Neuron (in vitro differentiated cells): ENCODE measurements at regions not wholly inside any gene's neighbourhood (a gene's known extent, or its start where the extent isn't known, plus 50 kb on each side); places are given as distances from the start of the nearest gene placed in this dataset.
"Not testable (repeated sequence)": the region's sequence is repeated elsewhere in the genome, so short reads cannot be mapped to it uniquely, and the experiment has no call there.

Experiments used
- H2AFZ ChIP-seq: one replicate; pipeline ENCODE4 v1.6.1; 2013; ENCODE audit warnings: low read depth, mild to moderate bottlenecking, inconsistent platforms, low read length, moderate library complexity
- H3K27me3 ChIP-seq: one replicate; pipeline ENCODE4 v1.6.1; 2013; ENCODE audit warnings: low read length; ENCODE audit not compliant: insufficient read depth
- H3K36me3 ChIP-seq: one replicate; pipeline ENCODE4 v1.6.1; 2013; ENCODE audit warnings: low read length; ENCODE audit not compliant: insufficient read depth
- H3K4me1 ChIP-seq: one replicate; pipeline ENCODE4 v1.6.1; 2013; ENCODE audit warnings: low read length; ENCODE audit not compliant: insufficient read depth
- H3K4me3 ChIP-seq: 2 replicates; pipeline ENCODE4 v1.5.1; 2013; ENCODE audit warnings: mild to moderate bottlenecking, low read length, moderate library complexity
- H3K9me3 ChIP-seq: one replicate; pipeline ENCODE4 v1.6.1; 2013; ENCODE audit warnings: low read length

DNA sequence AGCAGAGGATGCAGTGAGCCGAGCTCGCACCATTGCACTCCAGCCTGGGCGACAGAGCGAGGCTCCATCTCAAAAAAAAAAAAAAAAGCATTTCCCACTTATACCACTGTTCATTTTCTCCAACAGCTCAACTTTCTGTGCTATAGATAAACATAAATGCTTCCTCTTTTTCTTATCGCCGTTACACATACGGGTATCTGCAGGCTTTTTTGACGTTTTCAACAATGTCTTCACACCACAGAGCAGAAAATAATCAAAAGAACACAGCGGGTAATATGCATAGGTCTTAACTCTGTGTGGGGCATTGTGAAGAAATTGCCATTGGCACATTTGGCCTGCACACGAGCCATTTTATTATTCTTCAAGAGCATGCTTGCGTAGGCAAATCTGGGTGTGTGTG, 86.4 kb downstream of the CAPZA3 start:
- Histone ChIP-seq H3K4me1 (no peaks in the 10 kb centered on the region), H3K9me3 (no peaks in the 10 kb centered on the region), H2AFZ (no peak overlapping the region), H3K27me3 (no peaks in the 10 kb centered on the region), H3K36me3 (no peaks in the 10 kb centered on the region), H3K4me3 (no peak overlapping the region)

GRCh38 chr12:18825138-18825537, 87.2 kb downstream of the CAPZA3 start:
- Histone ChIP-seq H3K4me1 (no peaks in the 10 kb centered on the region), H3K4me3 (no peak overlapping the region), H3K36me3 (no peaks in the 10 kb centered on the region), H2AFZ (no peak overlapping the region), H3K27me3 (no peaks in the 10 kb centered on the region), H3K9me3 (no peaks in the 10 kb centered on the region)

GRCh38 chr12:18827913-18828312, 90.0 kb downstream of the CAPZA3 start:
- no peak overlapping the region for H3K4me3 ChIP-seq

GRCh38 chr12:18828483-18828882, 90.6 kb downstream of the CAPZA3 start:
- Histone ChIP-seq H2AFZ (no peak overlapping the region), H3K4me1 (no peaks in the 10 kb centered on the region), H3K27me3 (no peaks in the 10 kb centered on the region), H3K36me3 (no peaks in the 10 kb centered on the region), H3K9me3 (no peaks in the 10 kb centered on the region), H3K4me3 (no peak overlapping the region)

More at GRCh38 chr12:18827913-18828312, 90.0 kb downstream of the CAPZA3 start:
- Histone ChIP-seq H3K4me1 (no peaks in the 10 kb centered on the region), H3K27me3 (no peaks in the 10 kb centered on the region), H3K9me3 (no peaks in the 10 kb centered on the region), H3K36me3 (no peaks in the 10 kb centered on the region), H2AFZ (no peak overlapping the region)

- no peak overlapping the region for H3K4me3 ChIP-seq
- no peaks in the 10 kb centered on the region for H3K27me3 ChIP-seq
- no peaks in the 10 kb centered on the region for H3K4me1 ChIP-seq
- no peaks in the 10 kb centered on the region for H3K36me3 ChIP-seq
- no peaks in the 10 kb centered on the region for H3K9me3 ChIP-seq
- no peak overlapping the region for H2AFZ ChIP-seq
Measured at GRCh38 chr12:18828987-18829386, 91.1 kb downstream of the CAPZA3 start.

DNA sequence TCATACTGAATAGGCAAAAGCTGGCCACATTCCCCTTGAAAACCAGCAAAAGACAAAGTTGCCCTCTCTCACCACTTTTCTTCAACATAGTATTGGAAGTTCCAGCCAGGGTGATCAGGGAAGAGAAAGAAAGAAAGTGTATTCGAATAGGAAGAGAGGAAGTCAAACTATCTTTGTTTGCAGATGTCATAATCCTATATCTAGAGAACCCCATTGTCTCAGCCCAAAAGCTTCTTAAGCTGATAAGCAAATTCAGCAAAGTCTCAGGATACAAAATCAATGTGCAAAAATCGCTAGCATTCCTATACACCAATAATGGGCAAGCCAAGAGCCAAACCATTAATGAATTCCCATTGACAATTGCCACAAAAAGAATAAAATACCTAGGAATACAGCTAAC, 95.0 kb downstream of the CAPZA3 start:
- not testable (repeated sequence) for H3K9me3 ChIP-seq, H3K4me3 ChIP-seq, H3K27me3 ChIP-seq, H2AFZ ChIP-seq, H3K4me1 ChIP-seq, H3K36me3 ChIP-seq

DNA sequence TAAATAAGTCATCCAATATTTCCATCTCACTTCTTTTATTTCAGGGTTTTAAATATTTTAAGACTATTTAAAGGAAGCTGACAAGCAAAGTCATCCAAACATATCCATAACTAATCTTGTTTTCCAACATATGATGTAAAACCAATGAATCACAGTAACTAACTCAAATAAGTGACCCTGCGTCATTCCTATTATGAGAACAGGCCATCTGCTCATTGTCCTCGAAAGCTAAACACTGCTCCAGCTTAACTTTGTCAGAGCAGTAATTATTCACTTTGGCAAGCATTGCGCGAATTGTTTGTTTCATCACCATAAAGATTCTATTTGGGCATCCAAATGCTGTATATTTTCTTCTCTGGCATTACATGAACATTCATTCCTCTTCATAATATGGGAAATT, 99.1 kb downstream of the CAPZA3 start:
- no peaks in the 10 kb centered on the region for H3K27me3 ChIP-seq
- H2AFZ ChIP-seq: no peak overlapping the region
- H3K9me3 ChIP-seq: no peaks in the 10 kb centered on the region
- no peaks in the 10 kb centered on the region for H3K36me3 ChIP-seq
- no peaks in the 10 kb centered on the region for H3K4me1 ChIP-seq
- no peak overlapping the region for H3K4me3 ChIP-seq

DNA sequence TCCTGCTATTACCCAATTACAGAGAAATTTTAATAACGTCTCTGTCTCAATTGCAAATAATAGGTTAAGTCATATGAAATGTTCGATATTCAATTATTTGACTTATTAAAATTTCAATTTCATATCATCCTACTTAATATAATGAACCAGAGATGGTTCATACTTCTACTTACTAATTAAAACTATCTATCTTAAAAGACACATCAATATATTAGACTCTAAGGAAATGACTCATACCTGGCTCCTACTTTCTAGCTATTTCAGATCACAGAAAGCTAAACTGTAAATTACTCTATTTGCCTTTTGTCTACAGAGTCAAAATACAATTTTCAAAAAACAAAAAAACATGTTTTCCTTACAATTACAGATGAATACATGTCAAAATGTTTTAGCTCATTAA, 99.6 kb downstream of the CAPZA3 start:
- H3K4me1 ChIP-seq: no peaks in the 10 kb centered on the region
- H2AFZ ChIP-seq: no peak overlapping the region
- H3K4me3 ChIP-seq: no peak overlapping the region
- H3K9me3 ChIP-seq: no peaks in the 10 kb centered on the region
- H3K36me3 ChIP-seq: no peaks in the 10 kb centered on the region
- H3K27me3 ChIP-seq: no peaks in the 10 kb centered on the region

- not testable (repeated sequence) for H3K4me3 ChIP-seq, H3K27me3 ChIP-seq, H3K9me3 ChIP-seq, H3K4me1 ChIP-seq, H3K36me3 ChIP-seq, H2AFZ ChIP-seq
Measured at GRCh38 chr12:18840997-18841396, 103.1 kb downstream of the CAPZA3 start.

DNA sequence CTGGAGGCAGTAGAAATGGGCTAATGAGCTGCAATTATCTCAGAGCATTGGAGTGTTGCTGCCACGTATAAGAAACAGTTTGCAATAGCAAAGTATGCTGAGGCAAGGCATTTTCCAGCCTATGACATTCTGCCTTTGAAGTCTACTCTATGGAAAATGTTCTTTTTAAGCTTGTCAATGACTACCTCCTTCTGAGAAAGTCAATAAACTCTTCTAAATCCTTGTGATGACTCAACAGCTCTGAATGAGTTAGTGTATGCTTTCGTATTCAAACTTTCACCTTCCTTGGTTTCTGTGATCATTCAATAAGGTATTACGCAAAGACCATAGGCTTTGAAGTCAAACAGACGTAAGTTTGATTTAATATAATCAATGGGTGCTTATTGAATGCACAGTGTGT, 111.2 kb downstream of the CAPZA3 start:
- Histone ChIP-seq H3K4me1 (no peaks in the 10 kb centered on the region), H3K9me3 (no peaks in the 10 kb centered on the region)

GRCh38 chr12:18849761-18850160, 111.8 kb downstream of the CAPZA3 start:
- no peaks in the 10 kb centered on the region for H3K4me1 ChIP-seq
- H3K27me3 ChIP-seq: no peaks in the 10 kb centered on the region
- no peaks in the 10 kb centered on the region for H3K36me3 ChIP-seq
- H3K9me3 ChIP-seq: no peaks in the 10 kb centered on the region
- no peak overlapping the region for H3K4me3 ChIP-seq
- no peak overlapping the region for H2AFZ ChIP-seq

More for the DNA sequence above, 111.2 kb downstream of the CAPZA3 start:
- no peaks in the 10 kb centered on the region for H3K27me3 ChIP-seq
- H3K36me3 ChIP-seq: no peaks in the 10 kb centered on the region
- H2AFZ ChIP-seq: no peak overlapping the region
- no peak overlapping the region for H3K4me3 ChIP-seq

DNA sequence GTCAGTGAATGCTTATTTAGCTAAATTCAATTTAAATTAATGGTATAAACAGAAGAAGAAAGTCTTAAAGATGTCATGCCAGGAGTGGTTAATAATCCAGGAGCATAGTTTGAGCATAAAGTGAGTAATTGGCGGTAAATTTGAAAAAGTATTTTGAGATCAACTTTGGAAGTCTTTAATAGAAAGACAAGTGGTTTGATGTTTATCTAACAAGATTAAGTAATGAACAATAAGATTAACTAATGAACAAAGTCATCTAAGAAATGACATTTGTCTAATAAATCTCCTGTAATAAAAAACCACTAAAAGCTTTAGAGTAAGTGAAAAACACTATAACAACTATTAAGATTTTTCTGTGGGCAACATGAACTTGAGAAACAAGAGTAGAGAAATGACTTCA, 112.8 kb downstream of the CAPZA3 start:
- no peaks in the 10 kb centered on the region for H3K27me3 ChIP-seq
- H3K4me1 ChIP-seq: no peaks in the 10 kb centered on the region
- H3K36me3 ChIP-seq: no peaks in the 10 kb centered on the region
- H2AFZ ChIP-seq: no peak overlapping the region
- H3K9me3 ChIP-seq: no peaks in the 10 kb centered on the region
- H3K4me3 ChIP-seq: no peak overlapping the region

- Histone ChIP-seq H3K4me1 (no peaks in the 10 kb centered on the region), H2AFZ (no peak overlapping the region), H3K9me3 (no peaks in the 10 kb centered on the region), H3K36me3 (no peaks in the 10 kb centered on the region), H3K27me3 (no peaks in the 10 kb centered on the region), H3K4me3 (no peak overlapping the region)
Measured at GRCh38 chr12:18851271-18851670, 113.4 kb downstream of the CAPZA3 start.

- Histone ChIP-seq H3K36me3 (no peaks in the 10 kb centered on the region), H3K4me3 (no peak overlapping the region), H2AFZ (no peak overlapping the region), H3K27me3 (no peaks in the 10 kb centered on the region), H3K9me3 (no peaks in the 10 kb centered on the region), H3K4me1 (peaks cover 9% of the 10 kb centered on the region)
Measured at GRCh38 chr12:18853570-18854366, 115.8 kb downstream of the CAPZA3 start.
